Thyroid gland (tissue), 4 donors: ENCODE measurements at regions not wholly inside any gene's neighbourhood (a gene's known extent, or its start where the extent isn't known, plus 50 kb on each side); places are given as distances from the start of the nearest gene placed in this dataset.

Source experiments
- DNase-seq, 2 donors: peaks; one replicate each; pipeline ENCODE4 v3.0.0-alpha.2; 2019
- H3K27ac ChIP-seq, 3 donors: fragments of 200-600 bp; sonication (generic); 1 replicate in 2 of 3; 2 replicates in 1 of 3; pipeline ENCODE4 v1.5.1; 2016 to 2019; ENCODE audit warnings: mild to moderate bottlenecking in 1 of 3, moderate library complexity in 1 of 3
- H3K27me3 ChIP-seq: fragments of 200-600 bp; sonication (generic); one replicate; pipeline ENCODE4 v1.5.1; 2019
- H3K36me3 ChIP-seq, 2 donors: fragments of 200-600 bp; sonication (generic); one replicate each; pipeline ENCODE4 v1.5.1; 2016 to 2019
- H3K4me1 ChIP-seq, 2 donors: fragments of 200-600 bp; sonication (generic); one replicate each; pipeline ENCODE4 v1.5.1; 2017 to 2019
- H3K4me3 ChIP-seq, 3 donors: fragments of 200-600 bp; sonication (generic); replicated peaks in 1 of 3; 1 replicate in 2 of 3; 2 replicates in 1 of 3; pipeline ENCODE4 v1.5.1; 2016; ENCODE audit warnings: mild to moderate bottlenecking in 1 of 3
- H3K9me3 ChIP-seq: fragments of 200-600 bp; sonication (generic); one replicate; pipeline ENCODE4 v1.5.1; 2017
- POLR2A ChIP-seq, 2 donors: fragments of 450-650 bp; IDR thresholded peaks; one replicate each; pipeline ENCODE4 v1.6.1; 2017; ENCODE audit warnings: antibody characterized with exemption in 2 of 2, mild to moderate bottlenecking in 2 of 2, moderate library complexity in 1 of 2
- WGBS, 2 donors: methylation state at CpG; one replicate each; pipeline ENCODE4 v1.1.5; 2017; 5-methylcytosine and 5-hydroxymethylcytosine counted together
- intact Hi-C: fragments of 100-400 bp; cut with DNase I; formaldehyde crosslinking; loops from one replicate; pipeline ENCODE4 v1.15.1; 2023
- TF ChIP-seq, protein P1 (sequence below), 6 experiments: fragments of 200-600 bp in 3 of 6; fragments of 450-650 bp in 3 of 6; sonication (generic) in 3 of 6; IDR thresholded peaks; one replicate each; pipeline ENCODE4 v1.5.1; 2016 to 2019; ENCODE audit warnings: antibody characterized with exemption in 6 of 6, mild to moderate bottlenecking in 2 of 6, inconsistent platforms in 1 of 6, moderate library complexity in 1 of 6

DNA sequence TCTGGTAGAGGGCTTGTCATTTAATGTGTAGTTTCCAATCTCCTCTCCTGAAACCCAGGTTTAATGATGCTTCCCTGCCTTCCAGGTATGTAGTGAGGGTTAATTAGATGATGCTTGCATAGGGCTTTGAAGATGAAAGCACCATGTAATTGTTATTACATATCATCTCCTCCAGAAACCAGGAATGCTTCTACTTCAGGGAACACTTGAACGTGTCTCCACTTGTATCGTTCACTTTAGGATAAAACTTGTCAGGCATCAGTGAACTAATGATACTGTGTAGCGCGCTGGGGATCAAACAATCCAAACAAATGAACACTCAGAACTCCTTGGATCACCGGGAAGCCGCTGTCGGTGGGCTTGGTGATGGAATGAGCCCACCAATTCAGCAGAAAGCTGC lies 260.9 kb upstream of the FZD8 start:
- intact Hi-C loops = no loop called here
- Histone ChIP-seq H3K4me1 (no peaks in the 10 kb centered on the region), H3K36me3 (no peaks in the 10 kb centered on the region), H3K9me3 (no peaks in the 10 kb centered on the region), H3K27ac (no peak overlapping the region), H3K4me3 (no peak overlapping the region), H3K27me3 (no peaks in the 10 kb centered on the region)
- 25 to 44% methylated on average over 7 of the region's 7 CpGs for WGBS, 2 donors
- no peak for DNase-seq
- TF ChIP-seq POLR2A (IDR thresholded peaks at IDR 0.05) = no peak
- TF ChIP-seq, protein P1, sequence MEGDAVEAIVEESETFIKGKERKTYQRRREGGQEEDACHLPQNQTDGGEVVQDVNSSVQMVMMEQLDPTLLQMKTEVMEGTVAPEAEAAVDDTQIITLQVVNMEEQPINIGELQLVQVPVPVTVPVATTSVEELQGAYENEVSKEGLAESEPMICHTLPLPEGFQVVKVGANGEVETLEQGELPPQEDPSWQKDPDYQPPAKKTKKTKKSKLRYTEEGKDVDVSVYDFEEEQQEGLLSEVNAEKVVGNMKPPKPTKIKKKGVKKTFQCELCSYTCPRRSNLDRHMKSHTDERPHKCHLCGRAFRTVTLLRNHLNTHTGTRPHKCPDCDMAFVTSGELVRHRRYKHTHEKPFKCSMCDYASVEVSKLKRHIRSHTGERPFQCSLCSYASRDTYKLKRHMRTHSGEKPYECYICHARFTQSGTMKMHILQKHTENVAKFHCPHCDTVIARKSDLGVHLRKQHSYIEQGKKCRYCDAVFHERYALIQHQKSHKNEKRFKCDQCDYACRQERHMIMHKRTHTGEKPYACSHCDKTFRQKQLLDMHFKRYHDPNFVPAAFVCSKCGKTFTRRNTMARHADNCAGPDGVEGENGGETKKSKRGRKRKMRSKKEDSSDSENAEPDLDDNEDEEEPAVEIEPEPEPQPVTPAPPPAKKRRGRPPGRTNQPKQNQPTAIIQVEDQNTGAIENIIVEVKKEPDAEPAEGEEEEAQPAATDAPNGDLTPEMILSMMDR (IDR thresholded peaks at IDR 0.05) = no peak

DNA sequence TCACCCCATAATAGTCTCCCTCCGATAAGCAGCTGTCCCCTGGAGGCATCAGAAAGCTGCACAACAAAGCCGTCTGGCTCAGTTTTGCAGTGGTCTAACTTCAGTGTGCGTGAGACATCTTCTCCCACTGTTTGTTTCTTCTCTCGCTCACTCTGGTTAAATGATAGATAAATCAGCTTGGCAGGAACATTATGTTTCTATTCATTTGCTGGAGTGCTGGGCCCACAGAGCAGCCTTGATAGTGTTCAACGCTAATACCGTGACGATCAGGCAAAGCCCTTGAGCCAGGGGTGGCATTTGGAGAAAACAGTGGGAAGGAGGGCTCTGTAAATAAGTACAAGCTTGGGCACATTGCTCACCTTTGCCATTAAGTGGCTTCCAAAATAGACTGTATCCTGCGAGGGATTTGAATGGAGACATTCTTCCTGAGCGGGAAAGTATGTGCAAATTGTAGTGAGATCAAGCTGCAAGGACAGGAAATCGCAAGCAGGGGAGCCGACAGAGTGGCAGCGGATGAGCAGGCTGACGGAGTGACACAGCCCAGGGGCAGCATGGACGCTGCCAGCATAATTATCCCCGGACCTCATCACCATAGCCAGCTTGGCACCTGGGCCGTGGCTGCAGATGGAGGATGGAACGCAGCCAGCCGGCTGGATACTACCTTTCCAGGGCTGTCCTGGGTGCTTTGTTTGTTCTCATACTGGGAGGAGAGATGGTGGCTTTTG lies 256.8 kb upstream of the FZD8 start:
- H3K27me3 ChIP-seq = no peaks in the 10 kb centered on the region
- H3K9me3 ChIP-seq = no peaks in the 10 kb centered on the region
- intact Hi-C loops = no loop called here
- H3K36me3 ChIP-seq = no peaks in the 10 kb centered on the region
- no peak overlapping the region for H3K27ac ChIP-seq
- 82 to 83% methylated on average over 17 of the region's 18 CpGs for WGBS, 2 donors
- no peak overlapping the region for H3K4me3 ChIP-seq
- H3K4me1 ChIP-seq = no peaks in the 10 kb centered on the region
- no peak for TF ChIP-seq POLR2A (IDR thresholded peaks at IDR 0.05)
- TF ChIP-seq, protein P1 (IDR thresholded peaks at IDR 0.05) = no peak
- no peak for DNase-seq

DNA sequence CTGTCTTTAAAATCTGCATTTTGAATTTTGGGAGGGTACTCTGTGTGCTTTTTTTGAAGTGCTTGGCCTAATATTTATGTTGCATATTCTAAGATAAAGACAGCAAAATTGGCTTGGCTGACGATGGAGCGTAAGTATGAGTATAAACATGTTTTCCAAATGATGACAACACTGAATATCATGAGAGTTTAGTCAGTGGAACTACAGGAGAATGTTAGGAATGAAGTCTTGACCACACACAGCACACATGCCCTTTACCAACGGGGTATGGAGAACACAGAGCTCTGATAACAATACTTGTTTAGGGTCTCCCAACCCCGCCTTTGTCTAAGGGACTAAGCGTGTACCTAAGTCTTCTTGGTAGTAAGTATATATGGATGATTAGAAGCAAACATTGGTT lies 253.9 kb upstream of the FZD8 start:
- intact Hi-C loops = no loop called here
- WGBS, 2 donors = 83 to 84% methylated on average over 5 of the region's 5 CpGs
- Histone ChIP-seq H3K36me3 (no peaks in the 10 kb centered on the region), H3K27me3 (no peaks in the 10 kb centered on the region), H3K9me3 (no peaks in the 10 kb centered on the region), H3K4me1 (no peaks in the 10 kb centered on the region), H3K27ac (no peak overlapping the region), H3K4me3 (no peak overlapping the region)
- DNase-seq = no peak
- no peak for TF ChIP-seq POLR2A (IDR thresholded peaks at IDR 0.05)
- TF ChIP-seq, protein P1 (IDR thresholded peaks at IDR 0.05) = no peak

DNA sequence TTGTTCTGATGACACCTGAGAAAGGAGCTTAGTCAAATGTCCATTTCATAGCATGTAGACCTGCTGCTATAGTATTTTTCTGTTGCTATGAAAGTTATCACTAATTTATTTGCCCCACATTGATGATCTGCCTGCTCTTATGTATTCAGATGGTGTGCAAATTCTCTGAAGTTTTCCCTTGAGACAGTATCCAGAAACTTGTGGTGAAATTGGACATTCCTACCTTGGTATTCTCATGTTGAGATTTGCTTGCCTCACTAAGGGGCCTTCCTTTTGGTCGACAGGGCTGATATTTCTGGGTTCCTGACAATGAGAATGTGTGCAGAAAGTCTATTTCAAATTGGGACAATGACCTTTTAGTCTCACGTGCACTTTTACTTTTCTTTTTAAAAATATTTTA lies 253.2 kb upstream of the FZD8 start:
- H3K27ac ChIP-seq = no peak overlapping the region
- H3K9me3 ChIP-seq = no peaks in the 10 kb centered on the region
- no peaks in the 10 kb centered on the region for H3K27me3 ChIP-seq
- intact Hi-C loops = no loop called here
- no peak for DNase-seq
- H3K4me3 ChIP-seq = no peak overlapping the region
- no peaks in the 10 kb centered on the region for H3K4me1 ChIP-seq
- H3K36me3 ChIP-seq = no peaks in the 10 kb centered on the region
- TF ChIP-seq, protein P1 (IDR thresholded peaks at IDR 0.05) = no peak
- TF ChIP-seq POLR2A (IDR thresholded peaks at IDR 0.05) = no peak
- WGBS, 2 donors = 76 to 79% methylated on average over 2 of the region's 2 CpGs

DNA sequence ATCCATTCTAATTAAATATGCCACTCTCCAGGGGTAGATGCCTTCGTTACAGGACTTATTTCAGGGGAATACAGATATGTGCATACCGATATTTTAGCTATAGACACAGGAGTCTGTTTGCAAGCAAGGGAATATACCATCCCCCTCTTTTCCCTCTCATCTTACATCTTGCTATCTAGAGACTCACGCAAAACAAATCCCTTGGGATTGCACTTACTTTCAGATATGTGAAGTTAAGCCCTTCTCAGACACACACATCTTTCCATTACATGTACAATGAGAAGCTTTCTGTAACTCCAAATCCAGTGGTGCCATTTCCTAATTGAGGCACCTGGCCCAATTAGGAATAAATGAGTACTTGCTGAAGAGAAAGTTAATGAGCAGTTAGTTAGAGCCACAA lies 250.4 kb upstream of the FZD8 start:
- WGBS, 2 donors = 93 to 99% methylated on average over 3 of the region's 3 CpGs
- H3K4me3 ChIP-seq = no peak overlapping the region
- DNase-seq = no peak
- no peak overlapping the region for H3K27ac ChIP-seq
- intact Hi-C loops = no loop called here
- H3K36me3 ChIP-seq = no peaks in the 10 kb centered on the region
- TF ChIP-seq POLR2A (IDR thresholded peaks at IDR 0.05) = no peak
- TF ChIP-seq, protein P1 (IDR thresholded peaks at IDR 0.05) = no peak
- no peaks in the 10 kb centered on the region for H3K4me1 ChIP-seq
- H3K27me3 ChIP-seq = no peaks in the 10 kb centered on the region
- no peaks in the 10 kb centered on the region for H3K9me3 ChIP-seq
